B cell (primary cell): ENCODE measurements at regions not wholly inside any gene's neighbourhood (a gene's known extent, or its start where the extent isn't known, plus 50 kb on each side); places are given as distances from the start of the nearest gene placed in this dataset.

Experiments
- ATAC-seq: fragments of 200-7000 bp; cut with Tn5 transposase; one replicate; pipeline ENCODE4 v1.10.0; 2021; ENCODE audit warnings: low read depth, mild to moderate bottlenecking, moderate number of reproducible peaks, moderate library complexity
- CTCF ChIA-PET: fragments of 350-600 bp; sonication (Branson Sonifier 250); formaldehyde crosslinking; loops from one replicate; lab custom pipeline; 2021; ENCODE audit warnings: antibody characterized with exemption, inconsistent platforms; lab: Charles Lee
- POLR2A ChIA-PET: fragments of 350-600 bp; sonication (Branson Sonifier 250); formaldehyde crosslinking; loops from one replicate; lab custom pipeline; 2021; ENCODE audit warnings: antibody characterized with exemption; lab: Charles Lee
- DNase-seq: peaks from one replicate; pipeline ENCODE4 v3.0.0; 2013
- H2AFZ ChIP-seq: 2 replicates; pipeline ENCODE4 v1.6.1; 2012; ENCODE audit warnings: mild to moderate bottlenecking, low read depth, low read length; ENCODE audit not compliant: insufficient read depth, poor library complexity, severe bottlenecking
- H3K27ac ChIP-seq, 2 donors: 1 replicate in 1 of 2; 2 replicates in 1 of 2; pipeline ENCODE4 v1.5.1; 2012 to 2013; ENCODE audit warnings: low read length in 2 of 2, mild to moderate bottlenecking in 2 of 2, moderate library complexity in 1 of 2
- H3K27me3 ChIP-seq, 4 experiments: fragments of 200-600 bp in 1 of 4; sonication (generic) in 1 of 4; replicated peaks in 1 of 4; 1 replicate in 2 of 4; 2 replicates in 2 of 4; pipeline versions ENCODE4 v1.6.1 to v1.7.0; 2013 to 2016; ENCODE audit warnings: low read length in 3 of 4, mild to moderate bottlenecking in 2 of 4, mixed read lengths in 1 of 4, moderate library complexity in 1 of 4; ENCODE audit not compliant: insufficient read depth in 4 of 4, control insufficient read depth in 3 of 4; ENCODE audit errors: control extremely low read depth in 1 of 4
- H3K36me3 ChIP-seq, 2 experiments: replicated peaks in 1 of 2; 1 replicate in 1 of 2; 2 replicates in 1 of 2; pipeline versions ENCODE4 v1.6.1 to v1.7.1; 2013; ENCODE audit warnings: low read length in 1 of 2; ENCODE audit not compliant: insufficient read depth in 2 of 2, control insufficient read depth in 1 of 2; ENCODE audit errors: control extremely low read depth in 1 of 2, extremely low read depth in 1 of 2
- H3K4me1 ChIP-seq, 2 donors: fragments of 200-600 bp in 1 of 2; sonication (generic) in 1 of 2; 1 replicate in 1 of 2; 2 replicates in 1 of 2; pipeline versions ENCODE4 v1.5.1 to v1.6.1; 2013 to 2017; ENCODE audit warnings: low read length in 2 of 2; ENCODE audit not compliant: control insufficient read depth in 2 of 2, insufficient read depth in 2 of 2
- H3K4me2 ChIP-seq: replicated peaks from 2 replicates; pipeline ENCODE3; 2012; ENCODE audit warnings: mild to moderate bottlenecking, low read depth, low read length; ENCODE audit not compliant: poor library complexity, severe bottlenecking
- H3K4me3 ChIP-seq, 5 experiments: fragments of 200-600 bp in 1 of 5; sonication (generic) in 1 of 5; 1 replicate in 3 of 5; 2 replicates in 2 of 5; pipeline versions ENCODE4 v1.5.1 to v1.7.0; 2011 to 2016; ENCODE audit warnings: low read length in 4 of 5, mild to moderate bottlenecking in 4 of 5, low read depth in 2 of 5, control low read depth in 1 of 5, moderate library complexity in 1 of 5; ENCODE audit not compliant: insufficient read depth in 1 of 5; ENCODE audit errors: control extremely low read depth in 1 of 5, extremely low read depth in 1 of 5
- H3K79me2 ChIP-seq: fragments of 200-600 bp; sonication (generic); one replicate; pipeline ENCODE4 v1.6.0; 2016; ENCODE audit warnings: low read length; ENCODE audit not compliant: control insufficient read depth, insufficient read depth
- H3K9ac ChIP-seq: fragments of 200-600 bp; sonication (generic); 2 replicates; pipeline ENCODE4 v1.6.1; 2017; ENCODE audit warnings: mild to moderate bottlenecking, low read length, moderate library complexity
- H3K9me3 ChIP-seq, 3 donors: one replicate each; pipeline versions ENCODE4 v1.6.1 to v1.7.1; 2013; ENCODE audit warnings: low read length in 2 of 3; ENCODE audit not compliant: control insufficient read depth in 2 of 3, insufficient read depth in 1 of 3; ENCODE audit errors: control extremely low read depth in 1 of 3
- H4K20me1 ChIP-seq: 2 replicates; pipeline ENCODE4 v1.6.0; 2012; ENCODE audit warnings: mild to moderate bottlenecking, low read length; ENCODE audit not compliant: insufficient read depth, control insufficient read depth, poor library complexity, severe bottlenecking
- H3K27ac Mint-ChIP-seq: one replicate; pipeline ENCODE4 v1.8.0; 2021; ENCODE audit warnings: mixed read lengths
- H3K27me3 Mint-ChIP-seq: one replicate; pipeline ENCODE4 v1.8.0; 2021; ENCODE audit warnings: mixed read lengths
- H3K4me1 Mint-ChIP-seq: one replicate; pipeline ENCODE4 v1.8.0; 2021; ENCODE audit warnings: mixed read lengths
- H3K4me3 Mint-ChIP-seq: one replicate; pipeline ENCODE4 v1.8.0; 2021; ENCODE audit warnings: mixed read lengths
- H3K9me3 Mint-ChIP-seq: one replicate; pipeline ENCODE4 v1.8.0; 2022; ENCODE audit warnings: mixed read lengths; ENCODE audit not compliant: insufficient read depth
- CTCF ChIP-seq: fragments of 200-600 bp; IDR thresholded peaks from one replicate; pipeline ENCODE4 v1.8.0; 2022; ENCODE audit warnings: antibody characterized with exemption, mild to moderate bottlenecking
- EZH2 ChIP-seq: IDR thresholded peaks from 2 replicates; pipeline ENCODE4 v1.6.1; 2012; ENCODE audit warnings: borderline replicate concordance, low read depth, mild to moderate bottlenecking, moderate library complexity, low read length; ENCODE audit not compliant: insufficient read depth, poor library complexity, severe bottlenecking
- WGBS: methylation state at CpG from one replicate; pipeline ENCODE4 v1.1.5; 2013; ENCODE audit warnings: missing lambda C conversion rate; ENCODE audit not compliant: insufficient coverage; 5-methylcytosine and 5-hydroxymethylcytosine counted together
- intact Hi-C: fragments of 100-400 bp; cut with micrococcal nuclease; formaldehyde crosslinking; loops from one replicate; pipeline ENCODE4 v1.10.0; 2022

GRCh38 chr5:133705331-133705730, 93.0 kb upstream of the FSTL4 start:
- no peak overlapping the region for H3K4me2 ChIP-seq
- no peaks in the 10 kb centered on the region for H3K9me3 Mint-ChIP-seq
- TF ChIP-seq CTCF (no peak), EZH2 (no peak)
- H3K4me1 Mint-ChIP-seq, result no peaks in the 10 kb centered on the region
- no peak overlapping the region for H3K4me3 ChIP-seq
- intact Hi-C loops, result no loop called here
- H2AFZ ChIP-seq, result no peak overlapping the region
- POLR2A ChIA-PET, result no interaction called here
- H3K4me3 Mint-ChIP-seq, result no peak overlapping the region
- H3K4me1 ChIP-seq, result no peaks in the 10 kb centered on the region
- no peaks in the 10 kb centered on the region for H3K79me2 ChIP-seq
- H4K20me1 ChIP-seq, result no peaks in the 10 kb centered on the region
- CTCF ChIA-PET, result no interaction called here
- H3K27me3 ChIP-seq, result peaks cover 0 to under 1% (median 0%) of the 10 kb centered on the region in 4 experiments
- no peak overlapping the region for H3K27ac Mint-ChIP-seq
- ATAC-seq (no peak), DNase-seq (no peak)
- H3K9me3 ChIP-seq, result no peaks in the 10 kb centered on the region
- no peaks in the 10 kb centered on the region for H3K27me3 Mint-ChIP-seq
- H3K36me3 ChIP-seq, result no peaks in the 10 kb centered on the region
- H3K27ac ChIP-seq, result no peak overlapping the region
- H3K9ac ChIP-seq, result no peak overlapping the region
- WGBS, result 87% methylated on average over 3 of the region's 3 CpGs

- Histone ChIP-seq H3K9me3 (no peaks in the 10 kb centered on the region), H3K36me3 (no peaks in the 10 kb centered on the region), H3K79me2 (no peaks in the 10 kb centered on the region), H3K4me3 (no peak overlapping the region), H3K27ac (no peak overlapping the region), H3K27me3 (no peaks in the 10 kb centered on the region), H4K20me1 (no peaks in the 10 kb centered on the region), H3K4me1 (no peaks in the 10 kb centered on the region), H3K9ac (no peak overlapping the region), H2AFZ (no peak overlapping the region), H3K4me2 (no peak overlapping the region)
- Mint-ChIP-seq H3K4me1 (peaks cover 2% of the 10 kb centered on the region), H3K4me3 (no peak overlapping the region), H3K9me3 (no peaks in the 10 kb centered on the region), H3K27me3 (no peaks in the 10 kb centered on the region), H3K27ac (no peak overlapping the region)
- no peak for ATAC-seq
- ChIA-PET POLR2A (no interaction called here), CTCF (no interaction called here)
- no peak for DNase-seq
- intact Hi-C loops, result no loop called here
- 77% methylated on average over 2 of the region's 2 CpGs for WGBS
- no peak for TF ChIP-seq EZH2
- TF ChIP-seq CTCF, result no peak
Observed at GRCh38 chr5:133704411-133704810, 92.1 kb upstream of the FSTL4 start.
